HG03520 (cell line): ENCODE measurements at regions not wholly inside any gene's neighbourhood (a gene's known extent, or its start where the extent isn't known, plus 50 kb on each side); places are given as distances from the start of the nearest gene placed in this dataset.
"Not testable (repeated sequence)": the region's sequence is repeated elsewhere in the genome, so short reads cannot be mapped to it uniquely, and the experiment has no call there.

Experiments
- ATAC-seq: cut with Tn5 transposase; IDR thresholded peaks from one replicate; pipeline ENCODE4 v1.9.1; 2021; ENCODE audit warnings: mild to moderate bottlenecking, moderate library complexity; ENCODE audit not compliant: unreplicated experiment

DNA sequence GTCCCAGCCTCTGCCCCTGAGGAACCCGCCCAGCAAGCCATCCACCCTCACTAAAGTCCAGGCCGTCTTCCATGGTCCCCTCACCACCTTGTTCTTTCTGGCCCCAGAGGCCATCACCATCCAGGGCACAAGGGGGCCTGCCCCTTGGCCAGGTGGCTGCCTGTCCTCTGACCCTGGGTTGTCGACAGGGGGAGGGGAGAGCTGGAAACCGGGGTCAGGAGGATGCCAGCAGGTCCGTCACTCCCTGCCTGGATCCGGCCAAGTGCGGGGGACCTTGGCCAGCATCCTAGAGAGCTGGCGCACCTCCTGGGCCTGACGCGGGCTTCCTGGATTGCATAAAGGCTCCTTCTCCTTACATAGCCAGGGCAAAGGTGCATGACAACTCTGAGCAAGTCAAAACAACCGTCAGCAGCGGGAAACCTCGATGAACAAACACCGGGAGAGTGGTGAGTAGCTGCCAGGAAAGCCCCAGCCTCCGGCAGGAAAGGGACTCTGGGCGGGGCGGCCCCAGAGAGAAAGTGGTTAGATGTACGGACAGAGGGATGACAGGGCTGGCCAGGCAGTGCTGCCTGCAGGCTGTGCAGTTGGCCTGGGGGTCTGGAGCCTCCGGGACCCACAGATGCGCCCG lies 4461.2 kb upstream of the TPTE start:
- ATAC-seq: not testable (repeated sequence)

GRCh38 chr21:6066320-6066985 lies 4454.9 kb upstream of the TPTE start:
- not testable (repeated sequence) for ATAC-seq

DNA sequence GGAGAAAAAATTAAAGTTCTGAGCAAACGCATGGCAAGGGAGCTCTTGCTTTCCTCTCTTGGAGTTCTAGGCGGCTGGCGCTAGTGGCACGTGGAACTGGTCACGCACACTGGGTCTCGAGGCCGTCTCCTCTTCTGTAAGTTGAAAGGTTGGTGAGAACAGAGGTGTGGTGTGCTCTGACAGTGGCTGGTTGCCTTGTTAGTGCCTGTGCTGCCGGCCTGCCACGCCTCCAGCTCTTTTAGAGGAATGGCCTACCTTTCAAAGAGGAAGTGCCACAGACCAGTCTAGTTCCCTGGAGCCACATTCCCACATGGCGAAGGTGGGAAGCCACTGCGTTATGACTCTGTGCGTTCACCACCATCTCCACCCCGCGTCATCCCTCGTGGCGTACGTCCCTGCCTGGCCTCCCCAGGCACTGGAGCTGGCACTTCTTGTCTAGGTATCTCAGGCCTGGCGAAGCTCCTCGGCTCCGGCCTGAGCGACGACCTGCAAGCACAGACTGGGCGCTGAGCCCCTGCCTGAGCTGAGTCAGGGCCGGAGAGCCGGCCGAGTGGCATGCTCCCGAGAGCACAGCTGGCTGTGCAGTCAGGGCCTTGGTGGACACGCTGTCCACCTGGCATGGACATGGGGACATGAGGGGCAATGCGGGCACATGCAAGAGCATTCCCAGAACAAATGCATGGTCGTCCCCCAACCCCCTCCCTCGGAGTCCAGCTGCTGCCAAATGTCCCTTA lies 4453.1 kb upstream of the TPTE start:
- not testable (repeated sequence) for ATAC-seq

GRCh38 chr21:6070213-6070612 lies 4451.2 kb upstream of the TPTE start:
- not testable (repeated sequence) for ATAC-seq

- not testable (repeated sequence) for ATAC-seq
Observed at GRCh38 chr21:6072691-6073090, 4448.7 kb upstream of the TPTE start.

GRCh38 chr21:6073993-6074705 lies 4447.2 kb upstream of the TPTE start:
- ATAC-seq: not testable (repeated sequence)

DNA sequence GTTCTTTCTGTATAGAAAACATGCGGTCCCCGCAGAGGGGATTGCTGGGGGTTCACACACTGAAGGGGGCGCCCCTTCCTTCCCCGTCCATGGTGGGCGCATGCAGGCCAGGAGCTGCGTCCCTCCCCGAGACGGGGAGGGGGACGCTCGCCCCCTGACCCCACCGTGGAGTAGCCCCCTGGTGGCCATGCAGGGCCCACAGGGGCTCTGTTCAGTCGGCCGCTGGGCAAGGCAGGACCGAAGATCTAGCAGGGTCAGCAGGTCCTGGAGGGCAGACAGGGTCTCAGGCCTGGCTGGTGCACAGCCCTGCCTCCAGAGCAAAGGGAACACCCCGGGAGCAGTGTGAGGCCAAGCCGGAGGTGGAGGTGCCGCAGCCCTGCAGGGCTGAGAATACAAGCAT lies 4446.4 kb upstream of the TPTE start:
- ATAC-seq: not testable (repeated sequence)

DNA sequence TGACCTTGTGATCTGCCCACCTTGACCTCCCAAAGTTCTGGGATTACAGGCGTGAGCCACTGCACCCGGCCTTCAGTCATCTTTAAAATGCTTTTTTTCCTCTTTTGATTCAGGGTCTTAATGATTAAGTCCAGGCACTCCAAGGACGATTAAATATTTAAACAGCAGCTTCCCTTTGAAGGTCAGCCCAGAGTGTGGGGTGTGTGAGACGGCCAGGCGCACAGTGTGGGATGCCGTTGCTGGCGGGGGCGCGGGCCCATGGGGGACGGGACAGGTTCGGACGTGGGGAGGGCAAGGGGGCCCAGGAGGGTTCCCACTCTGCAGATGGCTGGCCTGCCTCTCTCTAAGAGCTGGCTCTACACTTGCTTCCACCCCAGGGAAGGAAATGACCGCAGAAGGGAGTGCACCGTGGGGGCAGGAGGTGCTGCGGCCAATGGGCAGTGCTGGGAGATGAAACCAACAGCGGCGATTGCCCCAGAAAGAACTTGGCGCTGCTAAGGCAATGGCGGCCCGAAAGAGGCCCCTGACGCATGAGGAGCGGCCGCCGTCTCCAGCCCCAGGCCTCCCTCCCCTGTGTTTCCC lies 4445.7 kb upstream of the TPTE start:
- ATAC-seq: not testable (repeated sequence)

- ATAC-seq: not testable (repeated sequence)
Observed at GRCh38 chr21:6077358-6077757, 4444.0 kb upstream of the TPTE start.

GRCh38 chr21:6078902-6079301 lies 4442.5 kb upstream of the TPTE start:
- not testable (repeated sequence) for ATAC-seq

DNA sequence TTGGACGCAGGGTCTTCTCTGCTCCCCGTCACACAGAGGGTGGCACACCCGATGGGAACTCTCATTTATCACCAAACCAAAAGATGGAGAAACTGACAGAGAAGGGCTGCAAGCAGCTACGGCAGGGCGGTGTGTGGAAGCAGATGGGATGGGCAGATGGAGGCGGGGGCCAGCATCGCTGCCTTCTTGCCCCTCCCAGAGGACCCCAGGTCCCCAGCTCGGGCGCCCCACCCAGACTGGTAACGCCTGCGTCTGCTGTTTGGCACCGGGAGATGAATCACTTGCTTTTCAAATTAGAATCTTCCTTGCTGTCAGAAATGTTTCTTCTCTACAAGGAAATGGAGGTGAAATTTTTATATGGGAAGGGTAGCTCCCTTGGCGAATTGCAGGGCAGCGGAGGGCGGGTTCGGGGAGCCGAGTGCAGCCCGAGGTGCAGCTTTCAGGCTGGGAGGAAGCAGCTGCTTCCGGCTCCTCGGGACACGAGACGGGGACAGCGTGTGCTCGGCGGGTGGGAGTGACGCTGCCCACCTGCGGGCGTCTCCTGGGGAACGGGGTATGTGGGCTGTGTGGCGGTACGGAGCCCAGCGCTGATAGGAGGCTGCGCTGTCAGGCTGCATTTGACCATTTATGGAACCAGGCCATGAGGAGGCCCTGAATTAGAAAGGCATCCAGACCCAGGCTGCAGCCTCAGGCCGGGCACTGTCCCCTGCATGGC lies 4440.3 kb upstream of the TPTE start:
- ATAC-seq: not testable (repeated sequence)

DNA sequence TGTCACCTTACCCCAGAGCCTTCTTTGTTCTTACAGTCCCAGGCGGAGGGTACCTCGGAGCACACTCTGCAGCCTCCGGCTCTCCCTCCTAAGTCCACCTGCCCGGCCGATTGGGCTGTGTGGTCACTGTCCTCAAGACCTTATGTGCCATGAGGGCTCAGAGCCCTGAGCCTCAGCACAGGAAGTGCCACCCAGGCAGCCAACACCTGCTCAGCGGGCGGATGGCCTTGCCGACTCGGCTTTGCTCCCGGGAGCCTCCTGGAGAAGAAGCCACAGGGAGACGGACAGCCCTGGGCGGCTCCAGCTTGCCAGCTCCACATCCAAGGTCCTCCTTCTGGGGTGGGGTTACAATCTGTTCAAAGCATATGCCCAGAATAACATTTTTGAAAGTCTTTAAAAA lies 4439.2 kb upstream of the TPTE start:
- not testable (repeated sequence) for ATAC-seq

DNA sequence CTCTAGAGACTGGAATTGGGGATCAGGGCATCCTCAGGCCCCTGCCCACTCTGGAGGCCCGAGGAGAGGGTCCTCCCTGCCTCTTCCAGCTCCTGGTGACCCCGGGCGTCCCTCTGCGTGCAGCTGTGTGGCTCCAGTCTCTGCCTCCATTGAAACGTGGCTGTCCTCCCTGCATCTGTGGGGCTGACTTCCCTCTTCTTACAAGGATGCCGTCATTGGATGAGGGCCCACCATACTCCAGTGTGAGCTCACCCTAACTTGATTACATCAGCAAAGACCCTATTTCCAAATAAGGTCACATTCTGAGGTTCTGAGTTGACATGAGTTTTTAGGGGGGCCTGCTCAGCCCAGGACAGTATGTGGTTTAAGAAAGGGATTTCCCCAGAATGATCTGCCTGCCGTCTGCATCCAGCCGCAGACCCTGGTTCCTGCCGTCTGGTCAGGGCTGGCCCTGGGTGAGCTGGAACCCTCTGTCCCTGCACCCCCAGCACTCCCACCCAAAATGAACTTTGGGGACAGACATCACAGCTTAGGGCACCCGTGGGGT lies 4437.7 kb upstream of the TPTE start:
- not testable (repeated sequence) for ATAC-seq

- ATAC-seq: not testable (repeated sequence)
Observed at GRCh38 chr21:6086038-6086437, 4435.3 kb upstream of the TPTE start.

GRCh38 chr21:6087579-6088178 lies 4433.7 kb upstream of the TPTE start:
- not testable (repeated sequence) for ATAC-seq

- ATAC-seq: not testable (repeated sequence)
Observed at GRCh38 chr21:6090286-6090908, 4431.0 kb upstream of the TPTE start.

DNA sequence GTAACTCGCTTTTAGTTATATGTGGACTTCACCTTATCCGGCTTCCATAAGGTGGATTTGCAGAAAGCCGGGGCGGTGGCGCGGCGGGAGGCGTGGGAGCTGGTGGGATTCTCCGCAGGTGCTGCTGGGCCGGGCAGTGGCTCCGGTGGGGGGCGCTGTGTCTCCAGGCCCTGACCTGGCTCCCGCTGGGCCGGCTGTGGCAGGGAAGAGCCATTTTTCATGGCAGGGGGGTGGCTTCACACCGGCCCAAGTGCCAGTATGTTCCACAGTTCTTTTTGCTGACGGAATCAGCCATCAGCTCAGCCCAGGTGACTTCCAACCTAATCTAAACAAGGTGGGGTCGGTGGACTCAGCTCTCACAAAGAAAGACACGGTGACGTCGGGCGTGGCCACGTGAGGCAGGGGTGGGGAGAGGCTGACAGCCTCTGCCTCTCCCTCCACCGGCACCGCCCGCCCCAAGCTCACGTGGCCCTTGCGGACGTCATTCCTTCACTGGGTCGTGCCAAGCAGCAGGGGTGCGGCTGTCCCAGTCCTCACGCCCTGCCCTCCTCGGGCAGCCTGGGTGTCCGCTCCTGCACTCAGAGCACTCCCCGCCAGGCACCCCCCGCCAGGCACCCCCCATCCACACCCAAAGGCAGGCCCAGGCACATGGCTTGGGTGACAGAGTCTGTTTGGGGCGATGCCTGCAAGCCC lies 4429.9 kb upstream of the TPTE start:
- not testable (repeated sequence) for ATAC-seq

DNA sequence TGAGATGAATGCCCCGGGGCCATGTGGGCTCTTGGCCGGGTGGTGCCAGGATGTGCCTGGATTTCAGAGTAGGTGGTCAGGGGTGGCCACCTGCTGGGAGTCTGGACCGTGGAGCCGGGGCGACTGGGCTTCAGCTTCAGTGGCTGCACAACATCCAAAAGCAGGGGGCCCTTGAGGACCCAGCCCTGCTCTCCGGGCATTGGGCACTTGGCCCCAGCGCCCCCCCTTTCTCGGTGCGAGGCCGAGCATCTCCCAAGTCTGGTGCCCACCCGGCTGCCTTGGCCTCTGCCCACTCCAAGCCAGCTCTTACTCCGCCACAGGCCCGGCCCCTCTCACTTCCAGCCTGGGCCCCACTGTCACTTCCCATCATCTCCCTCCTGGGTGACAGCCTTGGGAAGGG lies 4429.0 kb upstream of the TPTE start:
- ATAC-seq: not testable (repeated sequence)
